CD1c-positive myeloid dendritic cell (primary cell): ENCODE measurements at regions not wholly inside any gene's neighbourhood (a gene's known extent, or its start where the extent isn't known, plus 50 kb on each side); places are given as distances from the start of the nearest gene placed in this dataset.
"Not testable (repeated sequence)": the region's sequence is repeated elsewhere in the genome, so short reads cannot be mapped to it uniquely, and the experiment has no call there.

ENCODE experiments used
- DNase-seq: peaks from one replicate; pipeline ENCODE4 v3.0.0-alpha.2; 2016; ENCODE audit errors: extremely low spot score

- no peak for DNase-seq
Measured at GRCh38 chr15:59830873-59831272, 141.8 kb upstream of the BNIP2 start.

- no peak for DNase-seq
Measured at GRCh38 chr15:59830098-59830497, 141.0 kb upstream of the BNIP2 start.

- DNase-seq: no peak
Measured at GRCh38 chr15:59828861-59829260, 139.7 kb upstream of the BNIP2 start.

DNA sequence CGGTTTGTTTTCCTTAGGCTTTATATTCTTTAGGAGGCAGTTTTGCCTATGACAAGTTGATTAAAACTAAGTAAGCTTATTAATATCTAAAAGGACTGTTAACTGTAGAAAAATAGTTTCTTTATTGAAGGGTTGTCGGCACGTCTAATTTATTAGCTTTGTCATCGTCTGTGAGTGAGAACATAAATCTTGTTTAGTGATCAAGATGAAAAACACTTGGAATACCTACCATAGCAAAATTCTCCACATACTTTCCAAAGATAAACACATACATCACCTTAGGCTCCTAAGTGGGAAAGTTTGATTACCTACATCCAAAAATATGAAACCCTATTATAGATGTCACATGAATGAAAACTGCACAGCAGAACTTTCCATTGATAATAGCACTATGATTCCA is 139.1 kb upstream of the BNIP2 start:
- no peak for DNase-seq

GRCh38 chr15:59825901-59826300 is 136.8 kb upstream of the BNIP2 start:
- DNase-seq: no peak

GRCh38 chr15:59821286-59821685 is 132.2 kb upstream of the BNIP2 start:
- no peak for DNase-seq

- no peak for DNase-seq
Measured at GRCh38 chr15:59819092-59819491, 130.0 kb upstream of the BNIP2 start.

DNA sequence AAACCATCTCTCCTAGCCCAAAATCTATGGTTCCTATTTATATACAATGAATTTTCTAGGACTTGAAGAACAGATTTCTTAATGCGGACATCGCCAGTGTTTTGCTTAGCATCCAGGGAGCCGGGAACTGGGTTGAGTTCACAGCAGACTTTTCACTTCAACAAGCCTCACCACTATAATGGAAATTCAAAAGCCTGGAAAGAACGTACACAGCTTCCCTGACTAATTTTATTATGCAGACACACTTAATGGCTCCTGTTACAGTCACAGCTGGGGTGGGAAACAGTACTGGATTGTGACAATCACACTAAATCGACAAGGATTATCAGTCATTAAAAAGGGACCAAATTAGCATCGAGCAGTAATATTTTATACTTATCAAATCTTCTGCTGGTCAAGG is 129.2 kb upstream of the BNIP2 start:
- DNase-seq: no peak

- DNase-seq: no peak
Measured at GRCh38 chr15:59817834-59818233, 128.7 kb upstream of the BNIP2 start.

- DNase-seq: no peak
Measured at GRCh38 chr15:59817053-59817452, 127.9 kb upstream of the BNIP2 start.

- DNase-seq: no peak
Measured at GRCh38 chr15:59814409-59814808, 125.3 kb upstream of the BNIP2 start.

GRCh38 chr15:59812889-59813288 is 123.8 kb upstream of the BNIP2 start:
- DNase-seq: no peak

DNA sequence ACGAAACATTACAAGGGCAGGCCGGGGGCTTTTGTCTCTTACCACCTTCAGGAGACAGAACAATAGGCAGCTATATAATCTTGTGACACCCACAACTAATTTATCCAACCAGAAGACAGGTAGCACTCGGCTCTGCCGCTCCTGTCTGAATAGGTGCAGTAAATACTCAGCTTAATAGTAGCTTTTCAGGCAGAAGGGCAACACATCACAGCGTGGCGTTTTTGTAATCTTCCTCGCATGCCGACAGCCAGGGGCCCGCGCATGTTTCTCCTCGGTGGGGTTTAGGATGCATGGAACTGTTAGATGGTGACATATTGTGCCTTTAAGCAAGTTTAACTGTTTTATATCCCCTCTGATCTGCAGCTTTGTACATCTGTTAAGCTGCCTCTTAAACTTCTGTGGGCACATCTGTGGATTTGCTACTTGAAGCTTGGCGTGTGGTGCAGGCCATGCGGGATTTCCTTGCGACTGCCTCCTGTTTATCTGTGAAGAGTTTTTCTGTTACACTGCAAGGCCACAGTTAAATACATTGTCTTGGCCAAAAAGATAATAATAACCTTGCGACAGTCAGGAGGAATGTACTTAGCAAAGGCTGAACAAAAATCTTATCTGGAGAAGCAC is 123.2 kb upstream of the BNIP2 start:
- no peak for DNase-seq

- not testable (repeated sequence) for DNase-seq
Measured at GRCh38 chr15:59803293-59803966, 114.3 kb upstream of the BNIP2 start.

DNA sequence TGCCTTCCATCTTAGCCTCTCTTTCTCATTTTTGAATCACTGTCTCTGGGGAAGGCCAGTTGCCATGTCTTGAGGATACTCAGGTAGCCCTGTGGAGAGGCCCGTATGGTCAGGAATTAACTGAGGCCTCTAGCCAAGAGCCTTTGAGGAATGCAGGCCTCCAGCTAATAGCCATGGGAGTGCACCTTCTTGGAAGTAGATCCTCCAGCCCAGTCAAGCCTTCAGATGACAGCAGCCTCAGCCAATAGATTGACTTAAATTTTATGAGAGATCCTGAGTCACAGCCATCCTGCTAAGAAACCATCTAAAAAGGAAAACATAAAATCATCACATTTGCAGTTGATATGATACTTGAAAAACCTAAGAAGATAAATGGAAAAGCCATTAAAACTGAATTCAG is 112.5 kb upstream of the BNIP2 start:
- DNase-seq: no peak

- DNase-seq: no peak
Measured at GRCh38 chr15:59798605-59798917, 109.4 kb upstream of the BNIP2 start.

- DNase-seq: no peak
Measured at GRCh38 chr15:59797756-59798604, 108.9 kb upstream of the BNIP2 start.

DNA sequence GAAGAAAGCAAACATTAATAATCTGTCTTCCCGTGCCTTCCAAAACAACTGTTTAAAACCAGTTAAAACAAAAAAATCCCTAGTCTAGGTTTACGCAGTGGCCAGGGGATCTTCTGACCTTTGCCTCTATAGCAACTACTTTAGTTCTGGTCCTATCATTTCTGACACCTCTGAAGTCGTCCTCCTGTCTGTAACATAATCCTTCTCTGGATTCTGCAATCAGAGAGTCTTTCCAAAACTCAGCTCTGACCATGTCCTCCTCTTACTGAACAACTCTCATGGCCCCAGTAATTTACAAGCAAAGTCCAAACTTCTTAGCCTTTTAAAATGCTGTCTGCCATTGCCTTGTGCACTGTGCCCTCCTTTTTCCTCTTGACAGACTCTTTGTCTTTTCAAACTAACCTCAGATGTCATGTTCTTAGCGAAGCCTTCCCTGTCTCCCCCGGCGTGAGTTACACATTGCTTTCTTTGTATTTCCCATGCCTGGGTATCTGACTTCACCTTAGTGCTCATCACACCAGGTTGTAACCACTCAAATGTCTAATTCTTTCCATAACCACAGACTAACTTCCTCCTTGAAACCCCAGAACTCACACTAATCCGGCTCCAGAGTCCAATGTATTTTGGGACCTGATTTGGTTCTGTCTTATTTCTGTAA is 105.2 kb upstream of the BNIP2 start:
- no peak for DNase-seq

DNA sequence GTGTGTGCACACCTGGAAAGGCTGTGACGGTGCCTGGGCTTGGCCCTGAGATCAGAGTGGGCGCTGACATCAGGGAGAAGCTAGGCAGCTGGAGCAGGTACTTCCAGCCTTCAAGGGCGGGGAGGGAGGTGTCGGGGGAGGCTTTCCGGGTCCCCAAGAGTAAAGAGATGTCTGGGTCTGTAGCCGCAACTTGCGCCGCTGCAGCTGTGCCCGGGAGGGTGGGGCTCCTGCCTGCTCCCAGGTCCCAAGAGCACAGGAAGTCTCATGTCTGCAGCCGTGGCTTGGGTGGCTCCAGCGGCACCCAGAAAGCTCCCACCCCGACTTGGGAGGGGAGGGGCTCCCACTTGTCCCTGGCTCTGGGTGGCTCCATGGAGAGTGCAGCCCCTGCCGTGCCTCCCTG is 103.2 kb upstream of the BNIP2 start:
- no peak for DNase-seq

DNA sequence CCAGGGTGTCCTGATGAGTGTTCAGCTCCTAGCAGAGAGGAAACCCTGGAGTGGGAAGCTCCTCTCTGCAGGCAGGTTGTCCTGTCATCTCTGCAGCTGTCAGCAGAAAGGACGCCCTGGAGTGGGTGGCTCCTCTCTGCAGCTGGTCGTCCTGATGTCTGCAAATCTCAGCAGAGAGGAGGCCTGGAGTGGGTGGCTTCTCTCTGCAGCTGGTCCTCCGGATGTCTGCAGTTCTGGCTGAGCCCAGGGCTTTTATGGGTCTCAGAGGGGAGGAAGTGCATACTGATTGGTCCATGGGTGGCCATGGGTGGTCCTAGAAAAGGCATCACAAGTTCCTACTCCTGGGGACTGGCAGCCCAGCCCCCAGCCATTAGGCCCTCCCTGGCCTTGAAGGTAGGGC is 102.6 kb upstream of the BNIP2 start:
- no peak for DNase-seq

- DNase-seq: no peak
Measured at GRCh38 chr15:59791079-59791478, 102.0 kb upstream of the BNIP2 start.

DNA sequence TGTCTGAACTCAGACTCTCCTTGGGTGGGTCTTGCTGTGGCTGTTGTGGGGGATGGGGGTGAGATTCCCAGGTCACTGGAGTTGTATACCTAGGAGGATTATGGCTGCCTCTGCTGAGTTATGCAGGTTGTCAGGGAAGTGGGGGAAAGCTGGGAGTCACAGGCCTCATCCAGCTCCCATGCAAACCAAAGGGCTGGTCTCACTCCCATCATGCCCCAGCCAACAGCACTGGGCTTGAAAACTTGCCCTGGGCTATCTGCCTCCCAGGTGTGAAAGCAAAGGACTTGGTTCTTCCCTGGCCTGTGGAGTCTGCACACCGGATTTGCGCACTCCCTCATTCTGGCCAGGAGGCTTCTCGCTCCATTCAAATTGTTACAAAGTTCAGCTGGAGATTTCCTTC is 97.3 kb upstream of the BNIP2 start:
- DNase-seq: not testable (repeated sequence)

- DNase-seq: not testable (repeated sequence)
Measured at GRCh38 chr15:59785981-59786380, 96.9 kb upstream of the BNIP2 start.
